ENCODE measurements at regions not wholly inside any gene's neighbourhood (a gene's known extent, or its start where the extent isn't known, plus 50 kb on each side); places are given as distances from the start of the nearest gene placed in this dataset.

DNA sequence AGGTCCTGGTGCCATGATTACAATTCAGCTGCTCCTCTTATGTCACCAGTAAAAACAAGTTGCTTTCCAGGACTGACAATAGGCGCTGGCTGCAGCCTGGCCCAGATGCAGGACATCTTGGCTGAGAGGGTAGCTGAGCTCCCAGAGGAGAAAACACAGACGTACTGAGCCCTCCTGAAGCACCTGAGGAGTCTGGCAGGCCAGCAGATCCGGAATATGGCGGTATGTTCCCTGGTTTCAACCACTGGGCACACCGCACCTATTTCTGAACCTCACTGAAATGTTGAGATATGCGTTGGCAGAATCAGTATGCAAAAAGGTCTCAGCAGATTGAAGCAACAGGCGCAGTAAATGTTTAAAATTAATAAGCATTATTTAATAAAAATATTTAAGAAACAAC is 73.1 kb upstream of the BZW1 start:
- TF ChIP-seq, protein P1, sequence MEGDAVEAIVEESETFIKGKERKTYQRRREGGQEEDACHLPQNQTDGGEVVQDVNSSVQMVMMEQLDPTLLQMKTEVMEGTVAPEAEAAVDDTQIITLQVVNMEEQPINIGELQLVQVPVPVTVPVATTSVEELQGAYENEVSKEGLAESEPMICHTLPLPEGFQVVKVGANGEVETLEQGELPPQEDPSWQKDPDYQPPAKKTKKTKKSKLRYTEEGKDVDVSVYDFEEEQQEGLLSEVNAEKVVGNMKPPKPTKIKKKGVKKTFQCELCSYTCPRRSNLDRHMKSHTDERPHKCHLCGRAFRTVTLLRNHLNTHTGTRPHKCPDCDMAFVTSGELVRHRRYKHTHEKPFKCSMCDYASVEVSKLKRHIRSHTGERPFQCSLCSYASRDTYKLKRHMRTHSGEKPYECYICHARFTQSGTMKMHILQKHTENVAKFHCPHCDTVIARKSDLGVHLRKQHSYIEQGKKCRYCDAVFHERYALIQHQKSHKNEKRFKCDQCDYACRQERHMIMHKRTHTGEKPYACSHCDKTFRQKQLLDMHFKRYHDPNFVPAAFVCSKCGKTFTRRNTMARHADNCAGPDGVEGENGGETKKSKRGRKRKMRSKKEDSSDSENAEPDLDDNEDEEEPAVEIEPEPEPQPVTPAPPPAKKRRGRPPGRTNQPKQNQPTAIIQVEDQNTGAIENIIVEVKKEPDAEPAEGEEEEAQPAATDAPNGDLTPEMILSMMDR (conservative IDR thresholded peaks at IDR 0.05; ENCODE audit: low read depth, low read length), result no peak
- no peak for TF ChIP-seq EZH2 (IDR thresholded peaks at IDR 0.05; ENCODE audit: borderline replicate concordance, low read depth, low read length, poor library complexity, severe bottlenecking)

Data from A673 (cell line).